BLaER1 treated with 17β-estradiol and CSF1 and Interleukin-3, amounts not matched to agents 10 nM and 100 nM (cell line): ENCODE measurements at regions not wholly inside any gene's neighbourhood (a gene's known extent, or its start where the extent isn't known, plus 50 kb on each side); places are given as distances from the start of the nearest gene placed in this dataset.

Experiments
- H3K27ac ChIP-seq, 11 experiments: shearing (Covaris generic); formaldehyde crosslinking; 2 replicates each; pipeline ENCODE4 v1.8.1; 2022
- H3K27me3 ChIP-seq, 11 experiments: shearing (Covaris generic); formaldehyde crosslinking; 2 replicates each; pipeline ENCODE4 v1.8.1; 2022
- H3K36me3 ChIP-seq, 11 experiments: shearing (Covaris generic); formaldehyde crosslinking; 2 replicates each; pipeline ENCODE4 v1.8.1; 2022
- H3K4me1 ChIP-seq, 10 experiments: shearing (Covaris generic); formaldehyde crosslinking; 2 replicates each; pipeline ENCODE4 v1.8.1; 2022
- H3K4me2 ChIP-seq, 11 experiments: shearing (Covaris generic); formaldehyde crosslinking; 2 replicates each; pipeline ENCODE4 v1.8.1; 2022
- H3K4me3 ChIP-seq, 10 experiments: shearing (Covaris generic); formaldehyde crosslinking; 2 replicates each; pipeline ENCODE4 v1.8.1; 2022
- H3K9ac ChIP-seq, 11 experiments: shearing (Covaris generic); formaldehyde crosslinking; 2 replicates each; pipeline ENCODE4 v1.8.1; 2022
- H3K9me3 ChIP-seq, 11 experiments: shearing (Covaris generic); formaldehyde crosslinking; replicated peaks in 1 of 11; 2 replicates each; pipeline ENCODE4 v1.8.1; 2022
- H4K20me1 ChIP-seq, 11 experiments: shearing (Covaris generic); formaldehyde crosslinking; 2 replicates each; pipeline ENCODE4 v1.8.1; 2022
- Cebpa-rat ChIP-seq, 11 experiments: shearing (Covaris generic); IDR thresholded peaks; 2 replicates each; pipeline ENCODE4 v1.8.1; 2022

DNA sequence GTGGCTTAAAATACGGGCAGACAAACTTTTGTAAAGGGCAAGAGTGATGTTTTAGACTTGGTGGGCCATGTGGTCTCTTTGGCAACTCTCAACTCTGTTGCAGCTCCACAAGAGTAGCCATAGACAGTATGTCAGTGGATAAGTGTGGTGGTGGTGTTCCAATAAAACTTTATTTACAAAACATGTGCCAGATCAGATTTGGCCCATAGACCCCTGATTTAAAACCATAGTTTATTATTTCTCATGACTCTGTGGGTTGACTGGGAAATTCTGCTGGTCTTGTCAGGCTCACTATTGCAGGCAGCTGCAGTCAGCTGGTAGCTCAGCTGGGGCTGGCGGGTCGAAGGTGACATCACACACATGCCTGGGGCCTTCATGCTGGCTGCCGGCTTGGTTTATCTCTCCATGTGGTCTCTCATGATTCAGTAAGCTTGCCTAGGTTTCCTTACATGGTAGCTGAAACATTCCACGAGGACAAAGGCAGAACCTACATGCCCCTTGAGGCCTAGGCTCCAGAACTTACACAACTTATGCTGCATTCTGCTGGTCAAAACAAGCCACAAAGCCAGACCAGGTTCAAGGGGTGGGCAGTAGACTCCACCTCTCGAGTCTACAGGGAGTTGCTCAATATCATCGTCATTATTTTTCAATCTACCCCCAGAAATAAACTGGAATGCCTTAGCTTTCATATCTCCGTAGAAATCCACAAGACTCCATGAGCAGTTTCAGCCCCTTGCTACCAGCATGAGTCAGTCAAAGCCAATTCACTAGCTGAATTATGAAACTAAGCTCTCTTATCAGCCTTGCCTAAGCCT is 245.7 kb downstream of the WDR11 start:
- Histone ChIP-seq H3K4me2 (no peak overlapping the region), H3K4me3 (no peak overlapping the region), H3K27me3 (no peaks in the 10 kb centered on the region), H4K20me1 (no peaks in the 10 kb centered on the region), H3K9me3 (peaks cover 0 to 7% (median 0%) of the 10 kb centered on the region in 11 experiments; a peak in 3 of 22 replicates), H3K36me3 (no peaks in the 10 kb centered on the region), H3K4me1 (no peaks in the 10 kb centered on the region), H3K9ac (no peak overlapping the region), H3K27ac (no peak overlapping the region)
- no peak for TF ChIP-seq Cebpa-rat (IDR thresholded peaks at IDR 0.05)

DNA sequence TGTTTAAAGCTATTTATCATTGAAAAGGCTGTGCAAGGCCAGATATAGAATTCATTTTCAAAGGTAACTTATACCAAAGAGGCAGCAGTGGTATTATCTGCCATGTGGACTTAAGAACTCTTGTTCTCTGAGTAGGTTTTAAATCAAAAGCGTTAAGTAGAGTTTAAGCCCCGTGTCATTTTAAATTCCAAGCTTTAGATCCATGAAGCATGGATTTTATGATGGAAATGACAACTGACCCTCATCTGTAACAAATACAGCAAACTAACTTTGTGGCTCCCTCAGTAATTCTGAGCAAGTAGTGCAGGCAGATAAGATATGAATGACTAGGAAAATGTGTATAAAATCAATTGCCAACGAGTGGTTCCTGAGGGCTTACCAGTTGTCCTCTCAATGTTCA is 247.0 kb downstream of the WDR11 start:
- no peak overlapping the region for H3K27ac ChIP-seq
- no peaks in the 10 kb centered on the region for H3K36me3 ChIP-seq
- no peaks in the 10 kb centered on the region for H3K27me3 ChIP-seq
- no peaks in the 10 kb centered on the region for H4K20me1 ChIP-seq
- no peak overlapping the region for H3K4me2 ChIP-seq
- no peak overlapping the region for H3K9ac ChIP-seq
- H3K4me3 ChIP-seq, result no peak overlapping the region
- H3K4me1 ChIP-seq, result no peaks in the 10 kb centered on the region
- no peak for TF ChIP-seq Cebpa-rat (IDR thresholded peaks at IDR 0.05)
- peaks cover 0 to 7% (median 0%) of the 10 kb centered on the region in 11 experiments; a peak in 3 of 22 replicates for H3K9me3 ChIP-seq

GRCh38 chr10:121098751-121099150 is 247.6 kb downstream of the WDR11 start:
- Histone ChIP-seq H3K4me3 (no peak overlapping the region), H3K36me3 (no peaks in the 10 kb centered on the region), H3K9ac (no peak overlapping the region), H3K4me2 (no peak overlapping the region), H4K20me1 (no peaks in the 10 kb centered on the region), H3K4me1 (no peaks in the 10 kb centered on the region), H3K27me3 (no peaks in the 10 kb centered on the region), H3K27ac (no peak overlapping the region), H3K9me3 (peaks cover 0 to 7% (median 0%) of the 10 kb centered on the region in 11 experiments; a peak in 3 of 22 replicates)
- no peak for TF ChIP-seq Cebpa-rat (IDR thresholded peaks at IDR 0.05)

GRCh38 chr10:121099181-121099580 is 248.0 kb downstream of the WDR11 start:
- H3K4me1 ChIP-seq, result no peaks in the 10 kb centered on the region
- H3K27ac ChIP-seq, result no peak overlapping the region
- H3K4me2 ChIP-seq, result no peak overlapping the region
- no peak overlapping the region for H3K4me3 ChIP-seq
- H3K27me3 ChIP-seq, result no peaks in the 10 kb centered on the region
- no peak overlapping the region for H3K9ac ChIP-seq
- H3K36me3 ChIP-seq, result no peaks in the 10 kb centered on the region
- no peaks in the 10 kb centered on the region for H4K20me1 ChIP-seq
- peaks cover 0 to 7% (median 0%) of the 10 kb centered on the region in 11 experiments; a peak in 3 of 22 replicates for H3K9me3 ChIP-seq
- TF ChIP-seq Cebpa-rat (IDR thresholded peaks at IDR 0.05), result no peak

DNA sequence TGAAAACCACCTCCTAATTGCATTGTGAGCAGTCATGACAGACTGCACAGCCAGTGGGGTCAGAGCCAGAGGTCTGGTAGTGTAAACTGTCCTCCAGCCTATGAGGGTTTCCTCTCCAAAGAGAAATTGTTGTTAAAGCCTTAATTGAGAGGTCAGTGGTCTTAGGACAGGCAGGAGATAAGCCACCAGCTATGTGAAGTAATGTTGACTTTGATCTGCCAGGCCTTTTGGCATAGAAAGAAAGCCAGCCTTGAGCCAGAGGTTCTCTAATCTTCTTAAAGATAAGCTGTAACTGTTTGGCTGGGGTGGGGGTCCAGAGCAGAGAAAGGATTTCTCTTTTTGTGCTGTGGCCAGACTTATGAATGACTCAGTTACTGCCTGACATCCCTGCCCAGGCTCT is 248.4 kb downstream of the WDR11 start:
- no peaks in the 10 kb centered on the region for H3K4me1 ChIP-seq
- H3K9ac ChIP-seq, result no peak overlapping the region
- no peaks in the 10 kb centered on the region for H4K20me1 ChIP-seq
- H3K36me3 ChIP-seq, result no peaks in the 10 kb centered on the region
- H3K9me3 ChIP-seq, result peaks cover 0 to 7% (median 0%) of the 10 kb centered on the region in 11 experiments; a peak in 3 of 22 replicates
- no peak for TF ChIP-seq Cebpa-rat (IDR thresholded peaks at IDR 0.05)
- H3K27me3 ChIP-seq, result no peaks in the 10 kb centered on the region
- no peak overlapping the region for H3K4me3 ChIP-seq
- no peak overlapping the region for H3K4me2 ChIP-seq
- no peak overlapping the region for H3K27ac ChIP-seq

DNA sequence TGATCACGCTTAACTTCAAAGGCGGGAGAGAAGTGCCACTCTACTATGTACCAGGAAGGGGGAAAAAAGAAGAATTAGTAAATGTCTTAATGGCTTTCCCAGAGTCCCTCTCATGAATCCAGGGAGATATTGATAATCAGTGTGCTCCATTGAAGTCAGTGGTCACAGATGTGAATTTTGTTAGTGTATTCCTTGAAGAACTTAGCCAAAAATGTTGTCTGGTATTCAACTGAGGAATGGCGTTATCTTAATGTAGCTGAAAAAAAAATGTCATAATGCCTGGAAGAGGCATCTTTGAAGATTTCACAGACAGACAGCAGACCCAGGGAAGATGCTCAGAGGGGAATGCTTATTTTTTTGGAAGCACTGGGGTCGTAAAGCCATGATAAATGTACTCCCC is 250.4 kb downstream of the WDR11 start:
- Histone ChIP-seq H3K27ac (no peak overlapping the region), H3K4me3 (no peak overlapping the region), H3K4me2 (no peak overlapping the region), H3K36me3 (no peaks in the 10 kb centered on the region), H3K9me3 (peaks cover 0 to 7% (median 0%) of the 10 kb centered on the region in 11 experiments; a peak in 1 of 22 replicates), H3K4me1 (no peaks in the 10 kb centered on the region), H3K9ac (no peak overlapping the region), H3K27me3 (no peaks in the 10 kb centered on the region), H4K20me1 (no peaks in the 10 kb centered on the region)
- no peak for TF ChIP-seq Cebpa-rat (IDR thresholded peaks at IDR 0.05)

- Histone ChIP-seq H3K9me3 (peaks cover 0 to 7% (median 0%) of the 10 kb centered on the region in 11 experiments; a peak in 1 of 22 replicates), H3K9ac (no peak overlapping the region), H3K36me3 (no peaks in the 10 kb centered on the region), H3K4me3 (no peak overlapping the region), H3K4me2 (no peak overlapping the region), H4K20me1 (no peaks in the 10 kb centered on the region), H3K4me1 (no peaks in the 10 kb centered on the region), H3K27ac (no peak overlapping the region), H3K27me3 (no peaks in the 10 kb centered on the region)
- TF ChIP-seq Cebpa-rat (IDR thresholded peaks at IDR 0.05), result no peak
Measured at GRCh38 chr10:121102706-121103105, 251.5 kb downstream of the WDR11 start.

GRCh38 chr10:121104476-121105111 is 253.4 kb downstream of the WDR11 start:
- Histone ChIP-seq H4K20me1 (no peaks in the 10 kb centered on the region), H3K9me3 (peaks cover 0 to 7% (median 0%) of the 10 kb centered on the region in 11 experiments; a peak in 1 of 22 replicates), H3K27ac (no peak overlapping the region), H3K4me1 (no peaks in the 10 kb centered on the region), H3K27me3 (no peaks in the 10 kb centered on the region), H3K4me2 (no peak overlapping the region), H3K36me3 (no peaks in the 10 kb centered on the region), H3K9ac (no peak overlapping the region), H3K4me3 (no peak overlapping the region)
- TF ChIP-seq Cebpa-rat (IDR thresholded peaks at IDR 0.05), result no peak

DNA sequence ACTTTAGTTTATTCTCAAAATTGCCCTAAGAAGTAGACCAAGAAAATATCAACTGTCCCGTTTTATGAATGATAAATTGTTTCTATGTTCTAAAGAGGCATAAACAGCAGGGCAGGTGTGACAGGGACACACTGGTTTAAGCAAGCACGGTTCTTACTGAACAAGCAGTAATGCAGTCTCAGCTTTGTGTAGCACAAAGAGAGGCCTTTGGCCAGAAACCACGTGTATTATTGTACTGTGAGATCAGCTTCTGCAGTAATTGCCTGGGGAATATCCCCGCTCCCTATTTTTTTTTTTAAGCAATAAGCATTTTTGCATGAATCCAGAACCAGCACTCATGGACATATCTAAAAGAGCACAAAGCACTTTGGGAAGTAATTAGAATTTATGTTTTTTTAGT is 255.4 kb downstream of the WDR11 start:
- TF ChIP-seq Cebpa-rat (IDR thresholded peaks at IDR 0.05), result no peak
- Histone ChIP-seq H3K9ac (no peak overlapping the region), H3K36me3 (no peaks in the 10 kb centered on the region), H3K4me1 (peaks cover 0 to 4% (median 0%) of the 10 kb centered on the region in 10 experiments; a peak in 1 of 20 replicates), H3K4me2 (no peak overlapping the region), H3K27me3 (no peaks in the 10 kb centered on the region), H4K20me1 (no peaks in the 10 kb centered on the region), H3K4me3 (no peak overlapping the region), H3K27ac (no peak overlapping the region), H3K9me3 (no peaks in the 10 kb centered on the region)
